Tibial nerve (tissue), 4 donors: ENCODE measurements at regions not wholly inside any gene's neighbourhood (a gene's known extent, or its start where the extent isn't known, plus 50 kb on each side); places are given as distances from the start of the nearest gene placed in this dataset.

Experiments
- EP300 ChIP-seq, 2 donors: sonication (generic); formaldehyde crosslinking; IDR thresholded peaks; one replicate each; pipeline ENCODE4 v1.6.1; 2017; ENCODE audit warnings: antibody characterized with exemption in 2 of 2, mild to moderate bottlenecking in 1 of 2
- POLR2A ChIP-seq, 2 donors: fragments of 450-650 bp; IDR thresholded peaks; one replicate each; pipeline ENCODE4 v1.6.1; 2017; ENCODE audit warnings: antibody characterized with exemption in 2 of 2, mild to moderate bottlenecking in 2 of 2, moderate library complexity in 2 of 2
- TF ChIP-seq, protein P1 (sequence below), 5 experiments: fragments of 200-600 bp in 3 of 5; fragments of 450-650 bp in 2 of 5; sonication (generic) in 3 of 5; IDR thresholded peaks; one replicate each; pipeline ENCODE4 v1.5.1; 2016 to 2019; ENCODE audit warnings: antibody characterized with exemption in 5 of 5, mild to moderate bottlenecking in 3 of 5, moderate library complexity in 2 of 5

GRCh38 chr7:138346975-138347374, 113.1 kb upstream of the TRIM24 start:
- TF ChIP-seq, protein P1, sequence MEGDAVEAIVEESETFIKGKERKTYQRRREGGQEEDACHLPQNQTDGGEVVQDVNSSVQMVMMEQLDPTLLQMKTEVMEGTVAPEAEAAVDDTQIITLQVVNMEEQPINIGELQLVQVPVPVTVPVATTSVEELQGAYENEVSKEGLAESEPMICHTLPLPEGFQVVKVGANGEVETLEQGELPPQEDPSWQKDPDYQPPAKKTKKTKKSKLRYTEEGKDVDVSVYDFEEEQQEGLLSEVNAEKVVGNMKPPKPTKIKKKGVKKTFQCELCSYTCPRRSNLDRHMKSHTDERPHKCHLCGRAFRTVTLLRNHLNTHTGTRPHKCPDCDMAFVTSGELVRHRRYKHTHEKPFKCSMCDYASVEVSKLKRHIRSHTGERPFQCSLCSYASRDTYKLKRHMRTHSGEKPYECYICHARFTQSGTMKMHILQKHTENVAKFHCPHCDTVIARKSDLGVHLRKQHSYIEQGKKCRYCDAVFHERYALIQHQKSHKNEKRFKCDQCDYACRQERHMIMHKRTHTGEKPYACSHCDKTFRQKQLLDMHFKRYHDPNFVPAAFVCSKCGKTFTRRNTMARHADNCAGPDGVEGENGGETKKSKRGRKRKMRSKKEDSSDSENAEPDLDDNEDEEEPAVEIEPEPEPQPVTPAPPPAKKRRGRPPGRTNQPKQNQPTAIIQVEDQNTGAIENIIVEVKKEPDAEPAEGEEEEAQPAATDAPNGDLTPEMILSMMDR (IDR thresholded peaks at IDR 0.05) = no peak
- TF ChIP-seq EP300 (IDR thresholded peaks at IDR 0.05) (no peak), POLR2A (IDR thresholded peaks at IDR 0.05) (no peak)
